Brain microvascular endothelial cell (primary cell): ENCODE measurements at regions not wholly inside any gene's neighbourhood (a gene's known extent, or its start where the extent isn't known, plus 50 kb on each side); places are given as distances from the start of the nearest gene placed in this dataset.

ENCODE experiments used
- DNase-seq: peaks from one replicate; pipeline ENCODE4 v3.0.0-alpha.2; 2020
- H3K27ac ChIP-seq: fragments of 250-450 bp; sonication (Bioruptor Pico); 2 replicates; pipeline ENCODE4 v1.5.1; 2020; ENCODE audit warnings: mild to moderate bottlenecking, moderate library complexity
- H3K27me3 ChIP-seq: fragments of 250-450 bp; sonication (Bioruptor Pico); replicated peaks from 2 replicates; pipeline ENCODE4 v1.5.1; 2020; ENCODE audit warnings: mild to moderate bottlenecking
- H3K36me3 ChIP-seq: fragments of 250-450 bp; sonication (Bioruptor Pico); replicated peaks from 2 replicates; pipeline ENCODE4 v1.5.1; 2020; ENCODE audit warnings: mild to moderate bottlenecking
- H3K4me3 ChIP-seq: 2 replicates; pipeline ENCODE4 v1.5.1; 2011; ENCODE audit warnings: low read depth, mild to moderate bottlenecking, control low read depth, low read length, moderate library complexity
- CTCF ChIP-seq: IDR thresholded peaks from 2 replicates; pipeline ENCODE4 v1.5.1; 2011; ENCODE audit warnings: low read depth, mild to moderate bottlenecking, moderate library complexity, low read length, control low read depth, inconsistent platforms; ENCODE audit errors: missing control alignments
- in situ Hi-C: cut with HindIII; loops from 2 replicates; pipeline ENCODE4 v1.10.0; 2017; ENCODE audit warnings: low sequenced_read_pairs, low pct_ligation_motif_present

DNA sequence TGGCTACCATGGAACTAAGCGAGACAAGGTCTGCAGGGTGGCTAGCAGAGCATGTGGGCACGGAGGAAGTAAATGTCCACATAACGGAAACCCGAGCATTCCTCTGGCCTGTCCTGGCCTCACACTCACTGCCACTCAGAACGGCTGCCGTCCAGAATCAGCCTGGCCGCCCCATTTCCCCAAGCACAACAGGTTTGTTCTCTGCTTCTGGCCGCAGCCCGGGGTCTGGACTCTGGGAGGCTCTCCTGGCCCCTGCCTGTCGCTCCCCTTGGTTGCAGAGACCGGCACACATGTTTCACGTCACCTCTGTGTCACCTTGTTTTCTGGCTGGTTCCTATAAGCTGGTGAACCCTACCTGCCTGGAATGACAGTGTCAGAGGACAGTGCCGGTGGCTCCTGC, 69.3 kb downstream of the GLI2 start:
- in situ Hi-C loops, result no loop called here
- Histone ChIP-seq H3K36me3 (peaks cover 8% of the 10 kb centered on the region), H3K27me3 (no peaks in the 10 kb centered on the region), H3K27ac (no peak overlapping the region), H3K4me3 (no peak overlapping the region)
- DNase-seq, result no peak
- no peak for TF ChIP-seq CTCF

DNA sequence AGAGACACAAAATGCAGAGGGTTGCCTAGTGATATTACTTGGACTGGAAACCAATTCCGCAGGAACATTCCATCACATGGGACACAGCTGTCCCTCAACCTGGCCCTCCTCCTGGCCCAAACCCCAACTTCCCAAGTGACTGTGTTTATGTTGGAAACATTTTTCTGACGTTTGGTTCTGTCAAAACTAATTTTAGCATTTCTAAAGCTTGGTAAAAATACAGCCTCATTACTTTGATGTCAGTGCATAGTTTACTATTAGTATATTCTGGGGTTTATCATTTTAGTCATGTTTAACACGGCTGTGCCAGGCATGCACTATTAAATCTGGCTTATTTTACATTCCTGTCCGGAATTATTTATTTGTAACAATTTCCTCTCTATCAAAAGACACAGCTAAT, 69.9 kb downstream of the GLI2 start:
- H3K27me3 ChIP-seq, result no peaks in the 10 kb centered on the region
- in situ Hi-C loops, result no loop called here

DNA sequence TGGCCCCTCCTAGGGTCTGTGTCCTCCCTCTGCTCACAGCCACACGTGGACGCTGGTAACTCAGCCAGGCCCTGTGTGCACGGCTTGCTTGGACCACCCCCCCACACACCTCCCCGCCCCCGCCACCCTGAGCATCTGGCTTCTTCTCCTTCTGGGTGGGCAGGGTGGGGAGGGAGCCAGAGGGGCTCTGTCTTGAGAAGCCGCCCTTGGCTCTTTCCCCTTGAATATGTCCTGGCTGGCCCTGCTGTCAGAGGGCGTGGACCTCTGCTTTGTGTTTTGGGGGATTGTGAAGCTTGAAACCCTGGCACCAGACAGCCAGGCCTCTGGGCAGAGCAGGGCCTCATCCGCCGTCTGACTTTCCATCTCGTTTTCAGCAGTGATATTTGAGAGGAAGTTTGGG, 72.1 kb downstream of the GLI2 start:
- H3K27me3 ChIP-seq, result no peaks in the 10 kb centered on the region
- no peak for TF ChIP-seq CTCF
- H3K27ac ChIP-seq, result no peak overlapping the region
- peaks cover 8% of the 10 kb centered on the region for H3K36me3 ChIP-seq
- no peak overlapping the region for H3K4me3 ChIP-seq
- DNase-seq, result no peak
- in situ Hi-C loops, result no loop called here

More for the DNA sequence above, 69.9 kb downstream of the GLI2 start:
- Histone ChIP-seq H3K4me3 (no peak overlapping the region), H3K36me3 (peaks cover 8% of the 10 kb centered on the region), H3K27ac (no peak overlapping the region)
- no peak for DNase-seq
- TF ChIP-seq CTCF, result no peak

GRCh38 chr2:120809151-120809550, 73.5 kb downstream of the GLI2 start:
- no peak for DNase-seq
- in situ Hi-C loops, result no loop called here
- no peaks in the 10 kb centered on the region for H3K27me3 ChIP-seq
- H3K4me3 ChIP-seq, result no peak overlapping the region
- peaks cover 8% of the 10 kb centered on the region for H3K36me3 ChIP-seq
- H3K27ac ChIP-seq, result no peak overlapping the region
- TF ChIP-seq CTCF, result no peak

DNA sequence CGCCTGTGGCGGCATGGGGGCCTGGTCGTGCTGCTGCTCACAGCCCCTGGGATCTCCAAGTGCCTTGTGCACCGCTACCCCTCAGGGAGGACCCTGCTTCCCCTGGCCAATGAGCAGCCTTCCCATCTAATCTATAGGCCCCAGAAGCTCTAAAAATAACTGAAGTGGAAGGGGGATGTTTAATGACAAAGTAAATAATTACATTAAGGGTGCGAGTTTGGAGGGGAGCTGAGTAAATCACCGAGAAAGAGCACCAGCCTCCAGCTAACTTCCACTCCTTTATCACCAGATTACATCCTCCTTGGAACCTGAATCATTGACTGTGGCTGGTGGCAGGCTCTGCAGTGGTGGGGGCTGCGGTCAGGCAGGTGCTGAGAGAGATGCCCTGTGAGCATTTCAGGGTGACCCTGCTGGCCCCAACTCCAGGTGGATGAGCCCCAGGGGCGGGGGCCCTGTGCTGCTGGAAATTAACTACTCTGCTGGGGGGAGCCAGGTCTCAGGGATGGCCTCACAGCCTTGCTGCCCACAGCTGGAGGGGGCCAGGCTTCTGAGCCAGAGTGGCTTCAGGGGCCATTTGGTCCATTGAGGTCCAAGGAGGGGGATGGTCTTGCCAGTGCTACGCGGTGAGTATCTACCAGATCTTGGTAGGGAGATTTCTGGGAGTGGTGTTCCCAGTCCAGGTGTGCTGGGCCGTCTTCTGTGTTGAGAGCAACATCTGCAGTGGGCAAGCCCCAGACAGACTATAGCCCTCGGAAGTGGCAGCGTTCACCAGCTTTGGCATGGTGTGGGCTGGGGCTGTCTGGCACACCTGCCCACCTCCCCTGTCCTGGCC, 74.2 kb downstream of the GLI2 start:
- Histone ChIP-seq H3K36me3 (peaks cover 8% of the 10 kb centered on the region), H3K27ac (no peak overlapping the region), H3K4me3 (no peak overlapping the region), H3K27me3 (no peaks in the 10 kb centered on the region)
- no peak for TF ChIP-seq CTCF
- DNase-seq, result no peak
- in situ Hi-C loops, result no loop called here

- TF ChIP-seq CTCF, result no peak
- peaks cover 8% of the 10 kb centered on the region for H3K36me3 ChIP-seq
- in situ Hi-C loops, result no loop called here
- H3K27ac ChIP-seq, result no peak overlapping the region
- DNase-seq, result no peak
- no peak overlapping the region for H3K4me3 ChIP-seq
- H3K27me3 ChIP-seq, result no peaks in the 10 kb centered on the region
Measured at GRCh38 chr2:120810639-120811038, 75.0 kb downstream of the GLI2 start.
